ENCODE measurements at regions not wholly inside any gene's neighbourhood (a gene's known extent, or its start where the extent isn't known, plus 50 kb on each side); places are given as distances from the start of the nearest gene placed in this dataset.

- DNase-seq (ENCODE audit: low read depth in 2 of 2), result no peak
Measured at GRCh38 chr9:75410405-75410804, 322.1 kb downstream of the OSTF1 start.

- DNase-seq (ENCODE audit: low read depth in 2 of 2), result no peak
Measured at GRCh38 chr9:75414371-75415160, 326.3 kb downstream of the OSTF1 start.

- no peak for DNase-seq (ENCODE audit: low read depth in 2 of 2)
Measured at GRCh38 chr9:75417471-75417870, 329.2 kb downstream of the OSTF1 start.

- no peak for DNase-seq (ENCODE audit: low read depth in 2 of 2)
Measured at GRCh38 chr9:75418518-75418917, 330.2 kb downstream of the OSTF1 start.

- no peak for DNase-seq (ENCODE audit: low read depth in 2 of 2)
Measured at GRCh38 chr9:75422944-75423522, 334.7 kb downstream of the OSTF1 start.

- DNase-seq (ENCODE audit: low read depth in 2 of 2), result no peak
Measured at GRCh38 chr9:75429531-75430475, 341.5 kb downstream of the OSTF1 start.

GRCh38 chr9:75431375-75431774 is 343.1 kb downstream of the OSTF1 start:
- no peak for DNase-seq (ENCODE audit: low read depth in 2 of 2)

- no peak for DNase-seq (ENCODE audit: low read depth in 2 of 2)
Measured at GRCh38 chr9:75432386-75432785, 344.1 kb downstream of the OSTF1 start.

GRCh38 chr9:75432888-75433287 is 344.6 kb downstream of the OSTF1 start:
- no peak for DNase-seq (ENCODE audit: low read depth in 2 of 2)

GRCh38 chr9:75438716-75439115 is 350.4 kb downstream of the OSTF1 start:
- no peak for DNase-seq (ENCODE audit: low read depth in 2 of 2)

GRCh38 chr9:75440914-75441313 is 352.6 kb downstream of the OSTF1 start:
- no peak for DNase-seq (ENCODE audit: low read depth in 2 of 2)

- no peak for DNase-seq (ENCODE audit: low read depth in 2 of 2)
Measured at GRCh38 chr9:75445144-75445543, 356.8 kb downstream of the OSTF1 start.

GRCh38 chr9:75447281-75447680 is 359.0 kb downstream of the OSTF1 start:
- DNase-seq (ENCODE audit: low read depth in 2 of 2), result no peak

GRCh38 chr9:75448281-75448680 is 360.0 kb downstream of the OSTF1 start:
- DNase-seq (ENCODE audit: low read depth in 2 of 2), result no peak

GRCh38 chr9:75448955-75449354 is 360.6 kb downstream of the OSTF1 start:
- DNase-seq (ENCODE audit: low read depth in 2 of 2), result no peak

- no peak for DNase-seq (ENCODE audit: low read depth in 2 of 2)
Measured at GRCh38 chr9:75451045-75451444, 362.7 kb downstream of the OSTF1 start.

- DNase-seq (ENCODE audit: low read depth in 2 of 2), result no peak
Measured at GRCh38 chr9:75451505-75451904, 363.2 kb downstream of the OSTF1 start.

- no peak for DNase-seq (ENCODE audit: low read depth in 2 of 2)
Measured at GRCh38 chr9:75452512-75452911, 364.2 kb downstream of the OSTF1 start.

GRCh38 chr9:75454043-75454442 is 365.7 kb downstream of the OSTF1 start:
- no peak for DNase-seq (ENCODE audit: low read depth in 2 of 2)

- DNase-seq (ENCODE audit: low read depth in 2 of 2), result no peak
Measured at GRCh38 chr9:75454891-75455290, 366.6 kb downstream of the OSTF1 start.

GRCh38 chr9:75455444-75455921 is 367.2 kb downstream of the OSTF1 start:
- DNase-seq (ENCODE audit: low read depth in 2 of 2), result no peak

GRCh38 chr9:75456698-75457097 is 368.4 kb downstream of the OSTF1 start:
- DNase-seq (ENCODE audit: low read depth in 2 of 2), result no peak

Data from lung microvascular endothelial cell (primary cell).